Esophagus squamous epithelium (tissue), 5 donors: ENCODE measurements at regions not wholly inside any gene's neighbourhood (a gene's known extent, or its start where the extent isn't known, plus 50 kb on each side); places are given as distances from the start of the nearest gene placed in this dataset.

ENCODE experiments used
- DNase-seq: peaks from one replicate; lab custom pipeline; 2025; lab: John Stamatoyannopoulos, UW
- H3K27ac ChIP-seq, 4 donors: fragments of 200-600 bp; sonication (generic); one replicate each; pipeline ENCODE4 v1.5.1; 2016 to 2019; ENCODE audit warnings: mild to moderate bottlenecking in 1 of 4
- H3K27me3 ChIP-seq, 4 donors: fragments of 200-600 bp; sonication (generic); 1 replicate in 3 of 4; 2 replicates in 1 of 4; pipeline versions ENCODE4 v1.5.1 to v1.6.0; 2017 to 2021; ENCODE audit warnings: antibody characterized with exemption in 1 of 4
- H3K36me3 ChIP-seq, 3 donors: fragments of 200-600 bp; sonication (generic); one replicate each; pipeline ENCODE4 v1.5.1; 2016 to 2019
- H3K4me1 ChIP-seq, 3 donors: fragments of 200-600 bp; sonication (generic); one replicate each; pipeline ENCODE4 v1.5.1; 2017 to 2019
- H3K4me3 ChIP-seq, 4 donors: fragments of 200-600 bp; sonication (generic); 1 replicate in 3 of 4; 2 replicates in 1 of 4; pipeline ENCODE4 v1.5.1; 2016 to 2019; ENCODE audit warnings: mild to moderate bottlenecking in 2 of 4, moderate library complexity in 1 of 4
- H3K9me3 ChIP-seq, 3 donors: fragments of 200-600 bp; sonication (generic); one replicate each; pipeline ENCODE4 v1.5.1; 2016 to 2019
- POLR2A ChIP-seq, 4 donors: fragments of 450-650 bp; IDR thresholded peaks; one replicate each; pipeline ENCODE4 v1.6.1; 2017; ENCODE audit warnings: antibody characterized with exemption in 4 of 4, mild to moderate bottlenecking in 4 of 4, moderate library complexity in 3 of 4
- WGBS, 2 donors: methylation state at CpG; one replicate each; pipeline ENCODE4 v1.1.5; 2018; 5-methylcytosine and 5-hydroxymethylcytosine counted together
- intact Hi-C: fragments of 100-400 bp; cut with DNase I; formaldehyde crosslinking; loops from one replicate; pipeline ENCODE4 v1.15.0; 2022
- TF ChIP-seq, protein P1 (sequence below), 6 experiments: fragments of 450-650 bp in 4 of 6; fragments of 200-600 bp in 2 of 6; sonication (generic) in 2 of 6; IDR thresholded peaks; one replicate each; pipeline ENCODE4 v1.5.1; 2016 to 2019; ENCODE audit warnings: antibody characterized with exemption in 6 of 6, mild to moderate bottlenecking in 4 of 6, moderate library complexity in 4 of 6
- donor health status: DM: yes; HTN: yes; CAD: no.

DNA sequence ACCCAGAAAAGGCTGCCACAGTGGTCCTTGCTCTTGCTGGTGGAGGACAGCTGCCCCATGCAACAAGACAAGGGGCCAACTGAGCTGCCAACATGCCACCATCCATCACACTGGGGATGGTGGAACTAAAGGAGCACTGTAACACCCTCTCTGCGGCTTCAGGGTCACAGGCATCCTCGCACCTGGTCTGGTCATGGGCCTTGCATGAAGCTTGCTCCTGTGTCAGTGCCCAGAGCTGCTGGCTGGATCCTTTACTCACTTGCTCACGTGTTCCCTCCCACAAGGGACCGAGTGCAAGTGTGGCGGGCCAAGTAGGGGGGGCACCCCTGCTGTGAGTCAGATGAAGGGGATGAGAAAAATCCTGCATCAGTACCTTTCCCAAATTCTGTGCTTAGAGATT lies 972.3 kb upstream of the DDX18 start:
- WGBS, 2 donors, result 60 to 67% methylated on average over 4 of the region's 5 CpGs
- no peak overlapping the region for H3K4me3 ChIP-seq
- H3K9me3 ChIP-seq, result peaks cover 0 to 18% (median 0%) of the 10 kb centered on the region in 3 donors
- no peaks in the 10 kb centered on the region for H3K36me3 ChIP-seq
- H3K27ac ChIP-seq, result no peak overlapping the region
- no peaks in the 10 kb centered on the region for H3K27me3 ChIP-seq
- no peak for TF ChIP-seq POLR2A (IDR thresholded peaks at IDR 0.05)
- TF ChIP-seq, protein P1, sequence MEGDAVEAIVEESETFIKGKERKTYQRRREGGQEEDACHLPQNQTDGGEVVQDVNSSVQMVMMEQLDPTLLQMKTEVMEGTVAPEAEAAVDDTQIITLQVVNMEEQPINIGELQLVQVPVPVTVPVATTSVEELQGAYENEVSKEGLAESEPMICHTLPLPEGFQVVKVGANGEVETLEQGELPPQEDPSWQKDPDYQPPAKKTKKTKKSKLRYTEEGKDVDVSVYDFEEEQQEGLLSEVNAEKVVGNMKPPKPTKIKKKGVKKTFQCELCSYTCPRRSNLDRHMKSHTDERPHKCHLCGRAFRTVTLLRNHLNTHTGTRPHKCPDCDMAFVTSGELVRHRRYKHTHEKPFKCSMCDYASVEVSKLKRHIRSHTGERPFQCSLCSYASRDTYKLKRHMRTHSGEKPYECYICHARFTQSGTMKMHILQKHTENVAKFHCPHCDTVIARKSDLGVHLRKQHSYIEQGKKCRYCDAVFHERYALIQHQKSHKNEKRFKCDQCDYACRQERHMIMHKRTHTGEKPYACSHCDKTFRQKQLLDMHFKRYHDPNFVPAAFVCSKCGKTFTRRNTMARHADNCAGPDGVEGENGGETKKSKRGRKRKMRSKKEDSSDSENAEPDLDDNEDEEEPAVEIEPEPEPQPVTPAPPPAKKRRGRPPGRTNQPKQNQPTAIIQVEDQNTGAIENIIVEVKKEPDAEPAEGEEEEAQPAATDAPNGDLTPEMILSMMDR (IDR thresholded peaks at IDR 0.05), result no peak
- no peaks in the 10 kb centered on the region for H3K4me1 ChIP-seq
- intact Hi-C loops, result no loop called here
- DNase-seq, result no peak

DNA sequence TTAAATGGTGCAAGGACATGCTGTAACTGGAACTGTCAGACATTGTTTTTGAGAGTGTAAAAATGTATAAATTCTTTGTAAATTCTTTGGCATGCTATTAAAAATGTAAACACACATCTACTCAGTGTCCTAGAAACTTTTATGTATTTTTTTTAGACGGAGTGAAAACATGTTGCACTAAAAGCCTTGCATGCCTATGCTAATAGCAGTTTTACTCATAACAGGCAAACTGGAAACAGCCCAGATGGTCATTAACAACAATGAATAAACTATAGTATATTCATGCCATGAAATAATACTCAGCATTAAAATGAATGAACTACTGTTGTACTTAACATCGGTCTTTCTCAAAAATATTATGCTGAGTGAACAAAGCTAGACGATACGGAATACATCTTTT lies 954.8 kb upstream of the DDX18 start:
- TF ChIP-seq, protein P1 (IDR thresholded peaks at IDR 0.05), result no peak
- Histone ChIP-seq H3K36me3 (no peaks in the 10 kb centered on the region), H3K4me3 (no peak overlapping the region), H3K9me3 (peaks cover 0 to 22% (median 0%) of the 10 kb centered on the region in 3 donors), H3K27me3 (no peaks in the 10 kb centered on the region), H3K4me1 (no peaks in the 10 kb centered on the region), H3K27ac (no peak overlapping the region)
- 59 to 71% methylated on average over 4 of the region's 4 CpGs for WGBS, 2 donors
- no peak for DNase-seq
- intact Hi-C loops, result no loop called here

DNA sequence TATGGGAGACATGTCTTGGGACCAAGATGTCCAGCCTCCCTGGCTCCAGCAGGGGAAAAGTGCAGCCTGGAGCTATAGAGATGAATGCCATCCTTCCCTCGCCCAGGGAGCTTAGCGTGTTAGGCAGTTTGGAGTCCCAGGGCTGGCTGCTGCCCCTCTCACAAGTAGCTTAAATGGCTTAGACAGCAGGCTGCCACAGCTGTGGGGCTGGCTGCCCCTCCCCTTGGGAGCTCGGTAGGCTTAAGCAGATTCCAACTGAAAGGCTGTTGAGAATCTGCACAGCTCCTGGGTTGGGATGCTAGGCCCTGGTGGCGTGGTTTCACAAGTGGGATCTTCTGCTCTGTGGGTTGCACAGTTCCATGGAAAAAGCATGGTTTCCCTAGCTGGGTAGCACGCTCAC lies 940.5 kb upstream of the DDX18 start:
- no peak overlapping the region for H3K4me3 ChIP-seq

DNA sequence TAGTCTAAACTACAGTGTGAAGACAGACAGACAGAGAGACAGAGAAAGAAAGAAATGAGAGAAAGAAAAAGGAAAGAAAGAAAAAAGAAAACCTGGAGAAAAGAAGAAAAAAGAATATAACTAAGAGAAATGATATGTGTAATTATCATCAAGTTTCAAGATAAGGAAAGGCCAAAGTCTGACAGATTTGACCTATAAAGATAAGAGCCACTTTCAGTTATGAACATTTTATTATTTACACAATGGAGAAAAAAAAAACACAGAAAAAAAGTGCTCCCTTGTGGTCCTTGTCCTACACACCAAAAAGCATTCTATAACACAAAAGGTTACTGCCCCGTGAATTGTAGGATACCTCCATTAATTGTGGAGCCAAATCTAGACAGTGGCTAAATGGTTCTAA lies 937.2 kb upstream of the DDX18 start:
- intact Hi-C loops, result no loop called here
- no peaks in the 10 kb centered on the region for H3K27me3 ChIP-seq
- peaks cover 0 to 20% (median 7%) of the 10 kb centered on the region in 3 donors for H3K9me3 ChIP-seq
- DNase-seq, result no peak
- no peak overlapping the region for H3K27ac ChIP-seq
- 47 to 64% methylated on average over 1 of the region's 1 CpG for WGBS, 2 donors
- TF ChIP-seq POLR2A (IDR thresholded peaks at IDR 0.05), result no peak
- TF ChIP-seq, protein P1 (IDR thresholded peaks at IDR 0.05), result no peak
- H3K4me3 ChIP-seq, result no peak overlapping the region
- no peaks in the 10 kb centered on the region for H3K36me3 ChIP-seq
- no peaks in the 10 kb centered on the region for H3K4me1 ChIP-seq

More for the DNA sequence above, 940.5 kb upstream of the DDX18 start:
- intact Hi-C loops, result no loop called here
- no peaks in the 10 kb centered on the region for H3K36me3 ChIP-seq
- no peaks in the 10 kb centered on the region for H3K4me1 ChIP-seq
- TF ChIP-seq POLR2A (IDR thresholded peaks at IDR 0.05), result no peak
- TF ChIP-seq, protein P1 (IDR thresholded peaks at IDR 0.05), result no peak
- no peak for DNase-seq
- no peaks in the 10 kb centered on the region for H3K27me3 ChIP-seq
- no peak overlapping the region for H3K27ac ChIP-seq
- WGBS, 2 donors, result 72% methylated on average over 3 to 4 of the region's 5 CpGs
- H3K9me3 ChIP-seq, result peaks cover 0 to 17% (median 7%) of the 10 kb centered on the region in 3 donors

DNA sequence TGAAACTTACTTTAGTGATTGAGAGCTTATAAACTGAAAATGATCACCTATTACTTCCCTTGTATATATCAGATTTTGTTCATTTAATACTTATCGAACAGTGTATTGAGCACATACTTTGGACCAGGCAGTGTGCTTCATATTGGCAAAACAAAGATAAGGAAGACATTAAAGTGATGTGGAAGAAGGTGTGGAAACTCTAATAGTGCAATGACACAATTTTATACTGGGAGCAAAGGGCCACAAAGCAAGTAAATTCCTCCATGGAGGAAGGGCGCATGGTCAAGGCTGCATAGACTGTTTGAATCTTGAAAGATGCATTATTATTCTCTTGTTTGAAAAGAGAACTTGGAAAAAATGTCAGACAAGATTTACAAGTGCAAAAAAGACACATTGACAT lies 936.5 kb upstream of the DDX18 start:
- Histone ChIP-seq H3K36me3 (no peaks in the 10 kb centered on the region), H3K4me1 (no peaks in the 10 kb centered on the region), H3K9me3 (peaks cover 0 to 15% (median 7%) of the 10 kb centered on the region in 3 donors), H3K27me3 (no peaks in the 10 kb centered on the region), H3K4me3 (no peak overlapping the region), H3K27ac (no peak overlapping the region)
- intact Hi-C loops, result no loop called here
- WGBS, 2 donors, result 89 to 92% methylated on average over 2 of the region's 2 CpGs
- no peak for DNase-seq
- no peak for TF ChIP-seq POLR2A (IDR thresholded peaks at IDR 0.05)
- TF ChIP-seq, protein P1 (IDR thresholded peaks at IDR 0.05), result no peak
